ENCODE measurements at regions not wholly inside any gene's neighbourhood (a gene's known extent, or its start where the extent isn't known, plus 50 kb on each side); places are given as distances from the start of the nearest gene placed in this dataset.

GRCh38 chr7:159197066-159197975 is 52.7 kb upstream of the VIPR2 start (continued):
- TF ChIP-seq MYC (IDR thresholded peaks at IDR 0.05; ENCODE audit: borderline replicate concordance, low read length) (no peak), REST (IDR thresholded peaks at IDR 0.05) (no peak), ESRRA (IDR thresholded peaks at IDR 0.05; ENCODE audit: borderline replicate concordance, low read length) (no peak), NFE2L2 (conservative IDR thresholded peaks at IDR 0.05; ENCODE audit: low read length) (no peak), HDAC2 (IDR thresholded peaks at IDR 0.05) (no peak), CBX2 (IDR thresholded peaks at IDR 0.05; ENCODE audit: borderline replicate concordance, low read depth) (no peak), HES2 (IDR thresholded peaks at IDR 0.05) (no peak)

GRCh38 chr7:159196584-159196983 is 51.9 kb upstream of the VIPR2 start:
- ChIA-PET POLR2A (no interaction called here), CTCF (no interaction called here)
- FAIRE-seq (no peak), ATAC-seq (no peak), DNase-seq (ENCODE audit: low read depth in 1 of 2, low spot score in 1 of 2) (no peak)
- 93% methylated on average over 8 of the region's 8 CpGs for WGBS (ENCODE audit: missing lambda C conversion rate)
- TF ChIP-seq FOSB (CRISPR knock-in tag; IDR thresholded peaks at IDR 0.05) (no peak), HEYL (CRISPR knock-in tag; IDR thresholded peaks at IDR 0.05) (no peak), ZC3H11A (IDR thresholded peaks at IDR 0.05) (no peak), HOXB5 (CRISPR knock-in tag; IDR thresholded peaks at IDR 0.05) (no peak), EHMT2 (IDR thresholded peaks at IDR 0.05; ENCODE audit: low read depth) (no peak), CHD2 (IDR thresholded peaks at IDR 0.05; ENCODE audit: low read length, partially characterized antibody) (no peak), HMGXB4 (CRISPR knock-in tag; IDR thresholded peaks at IDR 0.05; ENCODE audit: borderline replicate concordance) (no peak), GATA3 (IDR thresholded peaks at IDR 0.05; ENCODE audit: borderline replicate concordance) (no peak), JUNB (IDR thresholded peaks at IDR 0.05) (no peak), JUN (IDR thresholded peaks at IDR 0.05) (no peak), HOXB13 (CRISPR knock-in tag; IDR thresholded peaks at IDR 0.05; ENCODE audit: low read depth) (no peak)
- Histone ChIP-seq H3K4me1 (peaks cover 4% of the 10 kb centered on the region; the same call in 1 of the 3 replicates), H3K4me3 (no peak overlapping the region), H3K9me3 (no peaks in the 10 kb centered on the region), H3K27ac (no peak overlapping the region), H3K4me2 (no peak overlapping the region)

GRCh38 chr7:159195946-159196345 is 51.3 kb upstream of the VIPR2 start:
- TF ChIP-seq EHMT2 (IDR thresholded peaks at IDR 0.05; ENCODE audit: low read depth), result no peak
- no peak for TF ChIP-seq SMC3 (IDR thresholded peaks at IDR 0.05)
- TF ChIP-seq BHLHE40 (IDR thresholded peaks at IDR 0.05; ENCODE audit: low read depth, low read length), result no peak
- TF ChIP-seq RAD21 (conservative IDR thresholded peaks at IDR 0.05 in 1 of 2, IDR thresholded peaks at IDR 0.05 in 1 of 2), result no peak
- TF ChIP-seq MAFK (IDR thresholded peaks at IDR 0.05; ENCODE audit: partially characterized antibody), result no peak
- TF ChIP-seq JUNB (IDR thresholded peaks at IDR 0.05), result no peak
- FAIRE-seq (no peak), DNase-seq (ENCODE audit: low read depth in 1 of 2, low spot score in 1 of 2) (no peak), ATAC-seq (no peak)
- WGBS (ENCODE audit: missing lambda C conversion rate), result 66% methylated on average over 5 of the region's 5 CpGs
- H3K9me3 ChIP-seq, result no peaks in the 10 kb centered on the region
- no peak overlapping the region for H3K4me2 ChIP-seq
- no peak overlapping the region for H3K27ac ChIP-seq
- CTCF ChIA-PET, result interaction anchor here (1.0 kb wide), 1 partner anchor 88 kb away, joined by 3 read pairs; no protein-coding TSS in a partner anchor
- H3K4me1 ChIP-seq, result peaks cover 4% of the 10 kb centered on the region; the same call in 1 of the 3 replicates
- H3K4me3 ChIP-seq, result no peak overlapping the region
- POLR2A ChIA-PET, result no interaction called here

Data from A549 (cell line).